GM12865 (cell line): ENCODE measurements at regions not wholly inside any gene's neighbourhood (a gene's known extent, or its start where the extent isn't known, plus 50 kb on each side); places are given as distances from the start of the nearest gene placed in this dataset.

Experiments used
- DNase-seq: peaks from one replicate; pipeline ENCODE4 v3.0.0; 2010; ENCODE audit warnings: low read depth
- H3K4me3 ChIP-seq: 2 replicates; pipeline ENCODE4 v1.5.1; 2011; ENCODE audit warnings: mild to moderate bottlenecking, low read depth, low read length, control low read depth
- CTCF ChIP-seq: IDR thresholded peaks from 2 replicates; pipeline ENCODE4 v1.5.1; 2011; ENCODE audit warnings: low read length, control low read depth, low read depth, inconsistent platforms; ENCODE audit not compliant: insufficient read depth; ENCODE audit errors: missing control alignments

GRCh38 chr6:43943781-43944250 lies 173.8 kb downstream of the VEGFA start:
- DNase-seq, result no peak
- H3K4me3 ChIP-seq, result no peak overlapping the region
- TF ChIP-seq CTCF, result no peak

GRCh38 chr6:43943099-43943766 lies 173.2 kb downstream of the VEGFA start:
- no peak for TF ChIP-seq CTCF
- no peak for DNase-seq

GRCh38 chr6:43942616-43943015 lies 172.6 kb downstream of the VEGFA start:
- DNase-seq, result no peak
- H3K4me3 ChIP-seq, result no peak overlapping the region
- TF ChIP-seq CTCF, result no peak

More at GRCh38 chr6:43943099-43943766, 173.2 kb downstream of the VEGFA start:
- no peak overlapping the region for H3K4me3 ChIP-seq

- TF ChIP-seq CTCF, result no peak
- DNase-seq, result no peak
- no peak overlapping the region for H3K4me3 ChIP-seq
These were observed 172.0 kb downstream of the VEGFA start for GRCh38 chr6:43942011-43942442.

GRCh38 chr6:43941174-43941573 lies 171.2 kb downstream of the VEGFA start:
- no peak for TF ChIP-seq CTCF
- no peak overlapping the region for H3K4me3 ChIP-seq
- no peak for DNase-seq

- H3K4me3 ChIP-seq, result no peak overlapping the region
- no peak for TF ChIP-seq CTCF
- no peak for DNase-seq
These were observed 170.5 kb downstream of the VEGFA start for GRCh38 chr6:43940393-43941087.
